ELF-1 (cell line): ENCODE measurements at regions not wholly inside any gene's neighbourhood (a gene's known extent, or its start where the extent isn't known, plus 50 kb on each side); places are given as distances from the start of the nearest gene placed in this dataset.

Source experiments
- DNase-seq: peaks from one replicate; pipeline ENCODE4 v3.0.0-alpha.2; 2016; ENCODE audit warnings: low read depth, low spot score

DNA sequence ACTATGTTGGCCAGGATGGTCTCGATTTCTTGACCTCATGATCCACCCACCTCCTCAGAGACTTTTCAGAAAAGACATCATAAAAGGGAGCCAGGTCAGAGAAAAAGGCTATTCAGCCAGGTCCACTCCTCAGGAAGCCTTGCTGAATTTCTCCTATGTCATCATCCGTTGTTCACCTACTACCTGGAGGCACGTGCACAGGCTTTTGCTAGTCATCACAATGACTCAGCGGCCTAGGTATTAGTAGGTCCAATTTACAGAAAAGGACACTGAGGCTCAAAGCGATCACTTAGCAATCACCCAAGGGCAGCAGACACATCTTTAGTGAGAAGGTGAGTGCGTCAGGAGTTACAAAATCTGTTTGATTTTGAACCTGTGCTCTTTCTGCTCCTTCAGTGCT, 72.3 kb upstream of the RAD23B start:
- DNase-seq: no peak

DNA sequence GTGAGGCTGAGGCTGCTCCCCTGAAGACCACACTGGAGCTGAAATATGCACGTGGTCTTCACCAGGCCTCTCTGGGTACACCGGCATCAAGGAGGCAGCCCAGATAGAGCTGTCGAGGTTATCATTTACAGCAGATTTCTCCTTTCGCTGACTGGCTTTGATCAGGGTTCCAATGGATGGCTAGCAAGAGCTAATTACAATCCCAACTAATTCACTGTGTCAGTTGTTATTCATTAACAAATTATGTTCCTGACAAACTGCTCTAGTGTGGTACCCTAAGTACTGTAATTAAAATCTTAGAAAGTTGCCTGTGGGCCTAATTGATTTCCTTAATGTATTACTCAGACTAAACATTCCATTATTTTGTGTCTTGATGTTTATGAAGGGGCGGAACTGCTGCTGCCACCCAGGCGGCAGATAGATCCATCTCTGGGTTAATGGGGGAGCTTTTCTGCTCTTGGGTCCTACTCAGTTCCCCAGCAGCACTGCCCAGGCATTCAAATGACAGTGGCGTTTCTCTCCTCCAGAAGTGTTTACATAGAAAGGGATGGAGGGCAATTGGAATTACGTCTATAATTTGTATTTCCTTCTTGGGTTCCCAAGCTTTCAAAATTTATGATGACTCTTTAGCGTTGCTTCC, 71.7 kb upstream of the RAD23B start:
- no peak for DNase-seq

DNA sequence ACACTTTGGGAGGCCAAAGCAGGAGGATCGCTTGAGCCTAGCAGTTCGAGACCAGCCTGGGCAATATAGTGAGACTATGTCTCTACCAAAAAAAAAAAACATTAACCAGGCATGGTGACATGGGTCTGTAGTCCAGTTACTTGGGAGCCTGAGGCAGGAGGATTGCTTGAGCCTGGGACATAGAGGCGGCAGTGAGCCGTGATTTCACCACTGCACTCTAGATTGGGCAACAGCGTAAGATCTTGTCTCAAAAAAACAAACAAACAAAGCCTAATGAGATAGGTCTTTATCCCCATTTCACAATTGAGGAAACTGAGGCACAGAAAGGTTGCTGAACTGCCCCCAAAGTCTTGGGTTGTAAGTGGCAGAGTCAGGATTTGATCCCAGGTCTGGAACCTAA, 70.5 kb upstream of the RAD23B start:
- DNase-seq: no peak

DNA sequence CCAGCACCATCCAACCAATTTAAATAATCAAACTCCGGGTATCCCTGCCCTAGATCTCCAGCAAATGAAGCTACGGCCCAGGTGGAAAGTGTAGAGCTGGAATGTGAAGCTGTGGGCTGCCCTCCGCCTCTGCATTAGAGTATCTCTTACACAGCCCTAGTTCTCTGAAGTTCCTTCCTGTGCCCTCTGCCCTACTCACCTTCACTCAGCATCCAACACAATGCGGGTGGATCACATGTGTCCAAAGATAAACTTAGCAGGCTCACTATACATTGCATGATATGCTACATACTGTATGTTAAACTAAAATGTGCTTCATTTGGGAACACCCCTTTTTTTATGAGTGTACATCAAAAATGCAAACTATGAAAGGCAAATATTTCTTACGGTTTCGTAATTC, 70.0 kb upstream of the RAD23B start:
- no peak for DNase-seq

DNA sequence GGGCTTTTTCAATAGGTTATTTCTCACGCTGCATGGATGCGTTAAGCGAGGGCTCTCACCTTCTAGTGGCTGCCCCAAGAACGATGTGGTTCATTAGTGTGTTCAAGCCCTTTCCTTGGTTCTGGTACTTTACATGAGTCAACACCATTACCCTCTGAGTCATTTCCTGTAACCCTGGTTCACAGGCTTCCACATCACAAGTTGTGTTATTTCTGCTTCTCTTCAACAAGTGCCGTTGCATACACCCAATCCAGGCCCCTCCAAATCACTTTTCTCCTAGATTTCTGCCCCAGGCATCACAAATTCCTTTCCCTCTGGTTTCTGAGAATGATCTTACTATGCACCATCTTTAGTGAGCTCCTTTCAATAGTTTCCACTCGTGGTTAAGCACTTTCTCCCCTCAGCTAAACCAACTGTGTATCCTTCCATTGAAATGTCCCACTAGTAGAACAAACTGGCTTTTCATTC, 69.5 kb upstream of the RAD23B start:
- peak; percentile 72 for DNase-seq

DNA sequence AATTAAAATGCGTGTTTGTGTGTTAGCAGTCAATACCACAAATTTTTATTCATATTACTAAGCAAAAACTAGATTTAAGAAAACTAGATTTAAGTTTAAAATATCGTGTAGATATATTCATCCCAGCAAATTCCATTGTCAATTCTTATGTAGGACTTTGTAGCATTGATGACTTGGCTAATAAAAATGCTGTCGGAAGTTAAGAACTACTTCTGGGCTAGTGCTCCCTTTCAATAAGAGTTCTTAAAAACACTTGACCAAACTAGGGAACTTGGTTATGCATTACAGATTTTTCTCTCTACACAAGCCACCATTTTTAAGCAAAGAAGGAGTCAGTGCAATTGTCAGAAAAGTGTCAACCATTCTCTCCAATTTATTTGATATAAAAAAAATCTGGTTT, 68.7 kb upstream of the RAD23B start:
- no peak for DNase-seq

DNA sequence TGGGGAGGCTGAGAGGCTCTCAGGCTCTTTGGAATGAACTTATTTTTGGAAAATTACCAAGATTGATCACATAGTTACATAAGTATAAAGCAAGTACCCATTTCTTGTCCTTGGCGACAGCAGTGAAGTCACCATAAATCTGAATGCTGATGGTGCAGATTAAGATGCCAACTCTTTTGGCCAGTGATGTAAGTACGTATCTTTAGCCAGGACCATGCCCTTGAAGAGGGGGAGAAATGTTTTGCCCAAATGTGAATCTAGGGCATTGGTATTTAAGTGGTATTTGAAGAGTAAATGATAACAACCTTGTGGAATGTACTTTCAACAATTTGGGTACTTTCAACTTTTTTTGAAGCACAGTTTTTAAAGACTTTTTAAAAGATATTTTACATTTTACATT, 68.2 kb upstream of the RAD23B start:
- DNase-seq: no peak

DNA sequence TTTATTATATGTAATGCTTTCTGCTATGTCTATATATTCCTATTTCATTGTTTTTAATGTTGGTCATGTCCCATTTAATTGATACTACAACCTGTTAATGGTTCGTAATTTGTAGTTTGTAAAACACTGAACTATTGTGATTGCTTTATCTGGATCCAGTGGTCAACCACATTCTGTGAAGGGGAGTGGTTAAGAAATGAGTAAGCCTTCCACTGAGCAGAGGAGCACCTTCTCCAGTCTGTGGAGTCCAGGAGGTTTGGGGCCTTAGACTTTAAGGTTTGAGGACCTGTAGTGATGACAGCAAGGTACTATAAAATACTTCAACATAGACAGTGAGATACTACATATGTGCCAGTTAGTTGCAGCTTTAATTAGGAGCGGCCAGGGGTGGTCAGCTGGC, 67.7 kb upstream of the RAD23B start:
- no peak for DNase-seq

DNA sequence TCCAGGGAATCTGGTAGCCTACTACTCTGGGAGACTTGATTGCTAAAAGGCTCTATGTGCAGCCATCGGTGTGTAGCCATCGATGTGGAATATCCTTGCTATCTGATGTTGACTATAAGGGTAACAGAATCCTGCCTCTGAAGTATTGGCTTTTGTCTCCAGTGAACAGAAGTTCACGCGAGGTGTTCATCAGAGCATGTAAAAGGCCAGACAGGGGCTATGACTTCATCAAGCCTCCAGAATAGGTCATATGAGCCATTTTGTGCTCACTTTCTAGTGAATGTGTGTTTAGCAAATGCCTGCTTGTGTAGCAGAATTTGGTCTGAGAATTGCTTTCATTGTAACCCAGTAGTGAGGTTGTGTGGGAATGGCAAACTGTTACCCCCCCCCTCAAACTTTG, 66.8 kb upstream of the RAD23B start:
- DNase-seq: no peak

DNA sequence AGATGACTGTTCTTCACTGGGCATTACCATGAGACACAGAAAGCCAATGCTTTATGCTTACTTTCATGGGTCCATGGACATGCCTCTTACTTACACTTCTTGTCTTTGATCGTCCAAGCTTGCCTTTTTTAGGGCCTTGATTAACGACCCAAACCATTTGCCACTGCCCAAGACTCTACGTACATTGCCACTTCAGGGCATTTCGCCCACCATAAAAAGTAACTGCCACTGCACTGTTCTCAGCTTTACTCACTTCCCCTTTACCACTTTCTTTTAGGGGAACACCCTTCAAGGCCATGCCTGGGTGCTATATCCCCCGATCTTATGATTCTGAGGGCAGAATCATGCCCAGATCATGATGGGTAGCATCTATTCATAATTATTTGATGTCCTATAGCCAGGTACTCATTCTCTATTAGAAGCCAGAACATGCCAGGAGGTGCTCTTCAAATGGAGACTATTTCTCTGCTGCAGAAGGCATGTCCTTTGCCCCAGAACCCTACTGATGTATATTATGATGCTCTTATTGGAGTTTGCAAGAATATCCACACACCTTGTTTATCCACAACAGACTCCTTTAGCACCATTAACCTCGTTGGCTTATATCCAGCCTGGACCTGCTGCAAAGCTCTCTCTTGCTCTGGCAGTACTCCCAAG, 64.1 kb upstream of the RAD23B start:
- DNase-seq: no peak

DNA sequence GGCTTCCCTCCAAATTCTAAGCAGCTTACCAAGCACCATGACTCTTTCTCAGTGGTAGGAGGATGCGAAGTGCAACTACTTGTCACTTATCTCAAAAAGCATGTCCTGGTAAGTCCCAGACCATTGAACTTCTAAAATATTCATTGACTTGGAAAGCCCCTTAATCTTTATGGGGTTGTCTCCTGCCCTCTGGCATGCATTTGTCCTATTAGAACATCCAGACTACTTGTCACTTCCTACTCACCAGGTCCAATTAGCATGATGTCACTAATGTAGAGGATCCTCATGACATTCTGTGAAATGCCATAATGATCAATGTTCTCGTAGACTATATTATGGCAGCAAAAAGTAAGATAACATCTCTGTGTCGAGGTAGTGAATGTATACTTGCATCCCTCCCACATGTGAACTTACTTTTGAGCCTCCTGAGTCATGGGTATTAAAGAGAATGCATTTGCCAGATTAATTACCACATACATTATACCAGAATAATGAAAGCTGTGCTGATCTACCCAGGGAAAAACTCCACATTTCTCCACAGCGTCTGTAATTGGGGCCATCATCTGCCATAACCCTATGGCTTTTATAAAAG, 63.5 kb upstream of the RAD23B start:
- no peak for DNase-seq

DNA sequence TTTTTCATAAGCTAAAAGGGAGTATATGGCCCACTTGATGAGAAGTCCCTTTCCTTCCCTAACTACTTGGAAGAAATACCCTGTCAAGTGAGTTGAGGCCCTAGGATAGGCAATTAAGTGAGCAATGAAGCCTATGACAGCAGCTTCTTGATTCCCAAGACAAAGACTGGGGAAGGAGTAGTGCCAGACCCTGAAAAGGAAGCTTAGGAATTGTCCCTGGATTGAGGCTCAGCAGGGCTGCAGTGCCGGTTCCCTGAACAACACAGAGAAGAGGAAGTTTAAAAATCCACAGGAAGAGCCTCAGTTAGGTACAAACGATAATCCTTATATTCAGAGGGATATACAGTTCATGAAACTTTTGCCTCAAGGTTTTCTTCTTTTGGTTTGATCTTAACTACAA, 61.8 kb upstream of the RAD23B start:
- DNase-seq: peak; percentile 38

DNA sequence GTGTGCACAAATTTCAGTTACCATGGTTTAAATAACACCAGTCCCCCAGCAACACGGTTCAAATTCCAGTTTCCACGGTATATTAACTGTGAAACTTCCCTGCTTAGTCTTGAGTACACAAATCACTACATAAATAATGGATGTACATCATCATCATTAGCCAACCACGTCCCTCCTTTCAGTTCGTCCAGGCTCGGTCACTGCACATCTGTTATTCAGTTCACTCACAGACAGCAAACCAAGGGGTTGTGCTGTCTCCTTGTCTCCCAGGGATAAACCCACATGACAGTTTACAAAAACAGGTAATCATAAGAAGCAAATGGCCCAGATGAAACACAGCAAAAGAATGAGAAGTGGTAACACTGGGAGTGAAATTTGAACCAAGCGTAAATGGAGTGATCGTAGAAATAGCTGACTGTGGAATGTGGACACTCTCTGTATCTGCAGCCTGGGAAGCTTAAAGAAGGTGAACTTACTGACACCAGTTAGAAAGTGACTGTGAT, 61.0 kb upstream of the RAD23B start:
- DNase-seq: no peak

DNA sequence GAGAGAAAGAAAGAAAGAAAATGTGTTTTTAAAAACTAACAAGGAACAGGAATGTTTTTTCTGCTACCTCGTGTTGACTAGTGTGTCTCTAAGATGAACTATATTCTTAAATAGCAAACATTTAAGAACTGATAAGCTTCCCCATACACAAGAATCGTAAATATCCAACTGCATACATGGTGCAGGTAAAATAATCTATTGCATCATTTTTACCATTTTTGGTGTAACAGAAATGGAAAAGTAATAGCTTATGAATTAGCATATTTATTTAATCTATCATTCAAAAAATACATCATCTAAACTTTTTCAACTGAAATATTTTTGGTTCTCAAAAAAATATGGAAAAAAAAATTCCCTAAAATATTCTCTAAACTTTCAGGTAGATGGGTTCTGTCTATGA, 59.7 kb upstream of the RAD23B start:
- DNase-seq: no peak

DNA sequence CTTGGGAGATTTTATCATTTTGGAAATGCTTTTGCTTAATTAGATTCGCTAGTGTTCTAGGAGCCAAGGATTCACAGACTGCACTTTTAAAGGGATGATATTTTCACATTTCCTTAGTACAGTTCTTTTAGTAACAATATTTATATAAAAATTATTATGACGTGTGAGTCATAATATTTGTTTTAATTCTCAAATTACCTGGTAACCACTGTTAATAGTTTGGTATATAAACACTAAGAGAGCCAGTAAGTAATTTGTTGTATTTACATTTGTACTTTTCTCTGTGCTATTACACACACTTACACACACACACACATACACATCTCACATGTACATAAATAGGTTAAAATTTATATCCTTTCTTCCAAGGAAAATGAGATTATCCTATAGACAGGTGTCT, 58.8 kb upstream of the RAD23B start:
- no peak for DNase-seq

DNA sequence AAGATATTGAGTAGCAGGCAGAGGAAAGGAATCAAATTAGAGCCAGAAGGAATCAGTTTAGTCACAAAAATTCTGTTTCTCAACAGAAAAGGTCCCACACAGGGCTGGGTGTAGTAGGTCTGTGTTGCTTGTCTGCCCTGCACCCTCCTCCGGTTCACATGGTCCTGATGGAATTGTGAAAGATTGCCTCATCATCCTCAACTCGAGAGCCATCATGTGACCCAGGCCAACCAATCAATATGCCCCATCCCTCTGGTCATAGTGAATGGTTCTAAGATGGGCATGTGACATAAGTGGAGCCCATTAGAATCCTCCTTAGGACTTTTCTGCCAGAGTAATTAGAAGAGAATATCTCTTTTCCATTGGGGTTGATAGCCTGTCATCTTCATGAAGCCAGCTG, 56.7 kb upstream of the RAD23B start:
- no peak for DNase-seq

DNA sequence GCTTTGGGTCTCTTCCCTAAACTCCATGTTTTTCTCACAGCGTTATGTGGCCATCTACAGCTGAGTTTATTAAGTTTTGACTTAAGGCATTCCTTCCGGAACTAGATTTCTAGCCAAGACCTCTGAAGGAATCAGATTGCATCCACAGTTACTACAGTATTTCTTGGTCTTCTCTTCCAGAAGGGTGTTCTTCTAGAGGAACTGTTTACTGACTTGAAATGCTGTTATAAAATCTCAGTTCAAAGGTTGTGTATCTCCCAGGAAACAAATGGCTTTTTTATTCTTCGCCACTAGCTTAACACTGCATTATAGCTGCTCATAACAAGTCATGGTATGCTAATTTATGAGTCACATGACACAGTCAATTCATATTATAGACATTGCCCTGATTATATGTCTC, 55.3 kb upstream of the RAD23B start:
- no peak for DNase-seq

DNA sequence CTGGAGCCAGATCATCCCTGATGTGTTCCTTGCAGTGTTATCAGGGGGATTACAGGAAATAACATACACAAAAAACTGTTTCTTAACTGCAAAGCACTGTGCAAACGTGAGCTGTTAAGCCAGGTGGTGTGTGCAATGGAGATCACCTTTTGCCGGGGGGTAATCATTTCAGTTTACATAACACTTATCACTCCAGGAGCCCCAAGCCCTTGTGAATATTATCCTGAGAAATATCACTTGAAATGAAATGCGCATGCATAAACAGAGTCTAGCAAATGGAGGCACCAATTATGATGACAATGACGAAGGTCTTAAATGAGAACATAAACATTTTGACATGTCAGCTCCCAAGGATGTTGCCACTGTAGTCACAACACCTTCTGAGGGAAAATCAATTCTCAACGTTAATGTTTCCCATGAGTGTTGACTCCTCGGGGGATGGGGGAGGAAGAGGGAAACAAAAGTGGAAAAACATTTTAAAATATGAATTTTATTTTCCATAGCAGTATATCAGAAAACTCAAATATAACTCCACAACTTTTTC, 54.5 kb upstream of the RAD23B start:
- no peak for DNase-seq

DNA sequence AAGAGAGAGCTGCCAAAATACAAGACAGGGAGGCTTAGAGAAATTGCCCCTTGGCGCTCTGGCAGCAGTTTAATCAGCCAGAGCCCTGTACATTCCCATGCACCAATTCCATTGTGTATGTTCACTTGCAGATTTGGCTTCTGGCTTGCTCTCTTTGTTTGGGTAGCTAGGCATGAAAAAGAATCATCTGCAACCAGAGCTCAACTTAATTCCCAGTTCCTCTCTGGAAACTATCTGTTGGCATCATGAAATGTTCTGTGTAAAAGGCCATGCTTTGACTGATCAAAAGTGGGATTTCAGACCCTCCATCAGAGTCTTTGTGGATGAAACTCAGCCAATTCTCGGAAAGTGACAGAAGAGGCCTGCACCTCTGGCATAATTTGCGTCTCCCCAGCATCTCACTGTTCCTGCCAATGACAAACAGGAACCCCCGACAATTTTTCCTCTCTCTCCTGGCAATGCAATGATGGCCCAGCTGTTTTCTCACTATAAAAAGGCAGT, 53.8 kb upstream of the RAD23B start:
- no peak for DNase-seq
